ENCODE measurements at regions not wholly inside any gene's neighbourhood (a gene's known extent, or its start where the extent isn't known, plus 50 kb on each side); places are given as distances from the start of the nearest gene placed in this dataset.
"Not testable (repeated sequence)": the region's sequence is repeated elsewhere in the genome, so short reads cannot be mapped to it uniquely, and the experiment has no call there.

DNA sequence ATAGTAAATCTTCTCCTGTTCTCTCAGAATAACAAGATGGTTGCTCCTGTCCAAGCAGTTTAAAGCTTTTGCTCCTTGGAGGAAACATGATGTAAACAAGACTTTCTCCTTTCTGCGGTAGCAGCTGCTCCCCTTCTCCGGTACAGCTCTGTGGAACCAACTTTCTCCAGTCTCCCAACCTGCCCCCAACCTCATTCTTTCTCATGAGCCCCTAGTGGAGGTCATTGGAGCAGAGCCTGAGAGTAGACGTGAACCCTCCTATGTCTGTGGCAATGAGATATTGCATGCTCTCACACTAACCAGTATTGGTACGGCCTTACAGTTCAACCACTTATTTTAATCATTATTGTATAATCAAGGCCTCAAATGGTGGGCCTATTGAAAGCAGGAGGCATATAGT, 483.8 kb upstream of the CDH10 start:
- H3K27ac Mint-ChIP-seq: no peak overlapping the region
- no peak for DNase-seq
- H3K9me3 Mint-ChIP-seq: peaks cover 15 to 38% of the 10 kb centered on the region in 2 donors
- H3K27me3 Mint-ChIP-seq: no peaks in the 10 kb centered on the region
- H3K4me3 Mint-ChIP-seq: no peak overlapping the region
- no peaks in the 10 kb centered on the region for H3K4me1 Mint-ChIP-seq
- ATAC-seq: no peak

DNA sequence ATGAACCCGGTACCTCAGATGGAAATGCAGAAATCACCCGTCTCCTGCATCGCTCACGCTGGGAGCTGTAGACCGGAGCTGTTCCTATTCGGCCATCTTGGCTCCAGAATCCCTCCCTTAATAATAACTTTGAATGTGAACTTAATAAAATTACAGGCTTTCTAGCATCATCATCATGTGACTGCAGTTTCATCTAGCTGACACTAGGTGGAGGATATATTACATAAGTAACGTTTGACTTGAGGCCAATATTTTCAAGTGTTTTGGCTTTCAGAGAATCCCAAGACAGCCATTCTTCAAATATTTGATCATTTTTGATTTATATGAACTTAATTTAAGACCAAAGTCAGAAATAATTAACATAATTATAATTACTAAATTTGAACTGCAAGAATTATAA, 474.9 kb upstream of the CDH10 start:
- H3K27ac Mint-ChIP-seq: no peak overlapping the region
- H3K9me3 Mint-ChIP-seq: peaks cover 0 to 18% of the 10 kb centered on the region in 2 donors
- no peaks in the 10 kb centered on the region for H3K4me1 Mint-ChIP-seq
- ATAC-seq (no peak), DNase-seq (no peak)
- no peaks in the 10 kb centered on the region for H3K27me3 Mint-ChIP-seq
- no peak overlapping the region for H3K4me3 Mint-ChIP-seq

DNA sequence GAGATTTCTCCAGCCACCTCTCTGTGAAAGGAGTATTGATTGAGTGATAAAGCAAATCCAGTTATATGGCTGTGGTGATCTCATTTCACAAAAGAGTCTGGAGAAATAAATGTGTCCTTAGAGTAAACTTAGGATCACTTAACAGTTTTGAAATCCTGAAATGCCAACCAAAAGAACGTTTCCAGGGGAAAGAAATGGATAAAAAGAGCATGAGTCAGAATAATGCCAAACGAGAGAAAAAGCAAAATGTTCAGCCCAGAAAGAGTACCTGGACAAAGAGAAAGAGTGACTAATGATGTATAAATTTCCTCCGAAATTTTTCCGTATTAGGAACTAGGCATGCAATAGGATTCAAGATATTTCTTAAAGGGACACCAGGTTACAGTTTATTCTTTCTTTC, 463.1 kb upstream of the CDH10 start:
- Mint-ChIP-seq H3K27ac (no peak overlapping the region), H3K4me3 (no peak overlapping the region), H3K4me1 (no peaks in the 10 kb centered on the region), H3K27me3 (no peaks in the 10 kb centered on the region), H3K9me3 (peaks cover 0 to 17% of the 10 kb centered on the region in 2 donors)
- ATAC-seq (no peak), DNase-seq (no peak)

- H3K4me3 Mint-ChIP-seq: no peak overlapping the region
- H3K27me3 Mint-ChIP-seq: no peaks in the 10 kb centered on the region
- H3K9me3 Mint-ChIP-seq: peaks cover 6 to 18% of the 10 kb centered on the region in 2 donors
- no peak overlapping the region for H3K27ac Mint-ChIP-seq
- no peak for DNase-seq
- no peak for ATAC-seq
- H3K4me1 Mint-ChIP-seq: no peaks in the 10 kb centered on the region
These were observed 454.8 kb upstream of the CDH10 start for GRCh38 chr5:25099538-25099937.

GRCh38 chr5:25095261-25095660, 450.5 kb upstream of the CDH10 start:
- DNase-seq: no peak
- H3K27ac Mint-ChIP-seq: no peak overlapping the region
- peaks cover 6 to 18% of the 10 kb centered on the region in 2 donors for H3K9me3 Mint-ChIP-seq
- no peak for ATAC-seq
- no peak overlapping the region for H3K4me3 Mint-ChIP-seq
- no peaks in the 10 kb centered on the region for H3K4me1 Mint-ChIP-seq
- no peaks in the 10 kb centered on the region for H3K27me3 Mint-ChIP-seq

DNA sequence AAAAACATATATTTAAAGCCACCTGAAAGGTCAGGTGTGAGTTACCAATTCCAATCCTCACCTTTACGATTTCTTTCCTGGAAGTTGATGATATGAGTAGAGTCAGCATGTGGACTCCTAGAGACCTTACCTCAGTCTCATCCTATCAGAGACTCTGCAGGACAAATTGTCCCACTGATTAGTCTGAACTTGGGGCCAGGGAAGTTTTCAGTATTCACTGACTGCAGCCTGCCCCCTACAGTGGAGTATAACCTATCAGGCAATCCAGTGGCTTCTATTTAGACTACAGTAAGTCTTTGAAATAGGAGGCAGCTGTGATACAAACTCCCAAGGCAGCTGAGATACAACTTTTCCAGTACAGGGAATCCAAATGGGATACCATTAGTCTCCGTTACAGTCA, 449.4 kb upstream of the CDH10 start:
- DNase-seq: no peak
- H3K9me3 Mint-ChIP-seq: peaks cover 6 to 18% of the 10 kb centered on the region in 2 donors
- no peak overlapping the region for H3K4me3 Mint-ChIP-seq
- no peaks in the 10 kb centered on the region for H3K4me1 Mint-ChIP-seq
- ATAC-seq: no peak
- H3K27me3 Mint-ChIP-seq: no peaks in the 10 kb centered on the region
- no peak overlapping the region for H3K27ac Mint-ChIP-seq

GRCh38 chr5:25091921-25092320, 447.1 kb upstream of the CDH10 start:
- Mint-ChIP-seq H3K27me3 (no peaks in the 10 kb centered on the region), H3K4me3 (no peak overlapping the region), H3K9me3 (peaks cover 5 to 11% of the 10 kb centered on the region in 2 donors), H3K27ac (no peak overlapping the region), H3K4me1 (no peaks in the 10 kb centered on the region)
- ATAC-seq (no peak), DNase-seq (no peak)

GRCh38 chr5:25090854-25091253, 446.1 kb upstream of the CDH10 start:
- ATAC-seq: no peak
- Mint-ChIP-seq H3K4me3 (no peak overlapping the region), H3K27ac (no peak overlapping the region), H3K27me3 (no peaks in the 10 kb centered on the region), H3K4me1 (no peaks in the 10 kb centered on the region), H3K9me3 (peaks cover 0 to 2% of the 10 kb centered on the region in 2 donors)
- no peak for DNase-seq

GRCh38 chr5:25090275-25090674, 445.5 kb upstream of the CDH10 start:
- DNase-seq (no peak), ATAC-seq (no peak)
- no peaks in the 10 kb centered on the region for H3K9me3 Mint-ChIP-seq

GRCh38 chr5:25088689-25089088, 443.9 kb upstream of the CDH10 start:
- not testable (repeated sequence) for H3K4me3 Mint-ChIP-seq, H3K27me3 Mint-ChIP-seq, DNase-seq, H3K27ac Mint-ChIP-seq, ATAC-seq, H3K9me3 Mint-ChIP-seq, H3K4me1 Mint-ChIP-seq

More at GRCh38 chr5:25090275-25090674, 445.5 kb upstream of the CDH10 start:
- Mint-ChIP-seq H3K4me3 (no peak overlapping the region), H3K27me3 (no peaks in the 10 kb centered on the region), H3K4me1 (no peaks in the 10 kb centered on the region), H3K27ac (no peak overlapping the region)

GRCh38 chr5:25083261-25083660, 438.5 kb upstream of the CDH10 start:
- DNase-seq, ATAC-seq, H3K9me3 Mint-ChIP-seq, H3K4me1 Mint-ChIP-seq, H3K27me3 Mint-ChIP-seq, H3K4me3 Mint-ChIP-seq, H3K27ac Mint-ChIP-seq: not testable (repeated sequence)

- DNase-seq (no peak), ATAC-seq (no peak)
- H3K4me1 Mint-ChIP-seq: no peaks in the 10 kb centered on the region
- H3K9me3 Mint-ChIP-seq: peaks cover 7 to 9% of the 10 kb centered on the region in 2 donors
- no peak overlapping the region for H3K4me3 Mint-ChIP-seq
- H3K27me3 Mint-ChIP-seq: no peaks in the 10 kb centered on the region
- H3K27ac Mint-ChIP-seq: no peak overlapping the region
These were observed 421.5 kb upstream of the CDH10 start for GRCh38 chr5:25066239-25066638.

GRCh38 chr5:25064306-25064705, 419.5 kb upstream of the CDH10 start:
- DNase-seq (no peak), ATAC-seq (no peak)
- Mint-ChIP-seq H3K4me3 (no peak overlapping the region), H3K27ac (no peak overlapping the region), H3K9me3 (peaks cover 7 to 9% of the 10 kb centered on the region in 2 donors), H3K27me3 (no peaks in the 10 kb centered on the region), H3K4me1 (no peaks in the 10 kb centered on the region)

DNA sequence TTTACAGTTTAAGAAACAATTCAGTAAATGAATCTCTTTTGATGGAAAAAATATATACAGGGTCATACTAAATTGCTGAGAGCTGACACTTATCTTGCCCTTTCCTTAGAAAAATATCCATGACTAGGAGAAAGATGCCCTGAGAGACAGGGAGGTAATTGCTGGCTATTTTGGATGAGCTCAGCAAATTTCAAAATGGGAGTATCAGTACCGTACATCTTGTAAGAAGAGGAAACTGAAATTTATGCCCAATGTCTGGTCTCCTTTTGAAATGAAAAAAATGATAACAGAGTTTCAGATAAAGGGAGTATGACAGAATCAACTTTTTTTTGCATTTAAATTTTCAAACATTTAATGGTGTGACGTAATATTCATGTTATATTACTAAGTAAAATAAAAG, 415.8 kb upstream of the CDH10 start:
- ATAC-seq (no peak), DNase-seq (no peak)
- Mint-ChIP-seq H3K9me3 (peaks cover 0 to 6% of the 10 kb centered on the region in 2 donors), H3K4me1 (no peaks in the 10 kb centered on the region), H3K27ac (no peak overlapping the region), H3K27me3 (no peaks in the 10 kb centered on the region), H3K4me3 (no peak overlapping the region)

DNA sequence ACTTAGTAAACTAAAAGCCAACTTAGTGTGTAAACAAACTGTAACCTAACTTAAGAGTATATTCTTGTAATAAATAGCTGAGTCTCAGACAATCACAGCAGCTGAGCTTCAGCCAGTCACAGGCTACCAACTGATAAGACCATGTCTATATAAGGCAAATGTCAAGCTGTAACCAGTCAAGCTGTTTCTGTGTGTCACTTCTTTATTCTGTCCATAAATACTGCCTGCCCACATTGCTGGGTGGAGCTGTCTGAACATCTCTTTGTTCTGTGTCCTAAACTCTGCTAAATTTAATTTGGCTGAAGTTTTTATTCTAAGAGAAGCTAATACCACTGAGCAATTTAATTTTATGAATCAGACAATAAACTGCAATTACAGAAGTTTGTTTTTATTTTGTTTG, 412.1 kb upstream of the CDH10 start:
- H3K27me3 Mint-ChIP-seq: no peaks in the 10 kb centered on the region
- H3K4me1 Mint-ChIP-seq: no peaks in the 10 kb centered on the region
- H3K27ac Mint-ChIP-seq: no peak overlapping the region
- no peak for DNase-seq
- no peak overlapping the region for H3K4me3 Mint-ChIP-seq
- no peak for ATAC-seq
- peaks cover 4 to 6% of the 10 kb centered on the region in 2 donors for H3K9me3 Mint-ChIP-seq

GRCh38 chr5:25033658-25034057, 388.9 kb upstream of the CDH10 start:
- H3K27ac Mint-ChIP-seq: no peak overlapping the region
- peaks cover 12 to 34% of the 10 kb centered on the region in 2 donors for H3K9me3 Mint-ChIP-seq
- H3K4me1 Mint-ChIP-seq: no peaks in the 10 kb centered on the region
- ATAC-seq (no peak), DNase-seq (no peak)
- H3K4me3 Mint-ChIP-seq: no peak overlapping the region
- H3K27me3 Mint-ChIP-seq: no peaks in the 10 kb centered on the region

GRCh38 chr5:25029004-25029403, 384.2 kb upstream of the CDH10 start:
- Mint-ChIP-seq H3K4me3 (no peak overlapping the region), H3K9me3 (peaks cover 22 to 35% of the 10 kb centered on the region in 2 donors), H3K27ac (no peak overlapping the region), H3K27me3 (no peaks in the 10 kb centered on the region), H3K4me1 (no peaks in the 10 kb centered on the region)
- ATAC-seq (no peak), DNase-seq (no peak)
